GM12878 (cell line): ENCODE measurements at regions not wholly inside any gene's neighbourhood (a gene's known extent, or its start where the extent isn't known, plus 50 kb on each side); places are given as distances from the start of the nearest gene placed in this dataset.

Experiments used
- BMI1 ChIP-seq: fragments of 450-650 bp; IDR thresholded peaks from 2 replicates; pipeline ENCODE4 v1.6.1; 2016; ENCODE audit warnings: mild to moderate bottlenecking, moderate library complexity, borderline replicate concordance
- CEBPB ChIP-seq, 2 experiments: fragments of 150-350 bp in 1 of 2; IDR thresholded peaks; 2 replicates each; pipeline ENCODE4 v1.6.1; 2012 to 2014; ENCODE audit warnings: low read depth in 2 of 2, low read length in 2 of 2, borderline replicate concordance in 1 of 2, inconsistent platforms in 1 of 2
- CTCF ChIP-seq, 3 experiments: IDR thresholded peaks in 2 of 3; conservative IDR thresholded peaks in 1 of 3; 2 replicates each; pipeline ENCODE4 v1.5.1; 2011; ENCODE audit warnings: low read depth in 3 of 3, low read length in 3 of 3, mild to moderate bottlenecking in 3 of 3, control low read depth in 2 of 3, moderate library complexity in 2 of 3, inconsistent platforms in 1 of 3, mixed read lengths in 1 of 3; ENCODE audit not compliant: control insufficient read depth in 2 of 3, insufficient read depth in 1 of 3; ENCODE audit errors: extremely low read depth in 1 of 3
- EED ChIP-seq: sonication (generic); IDR thresholded peaks from 2 replicates; pipeline ENCODE4 v1.6.1; 2016; ENCODE audit warnings: antibody characterized with exemption, low read depth
- EP300 ChIP-seq, 2 experiments: fragments of 150-350 bp in 1 of 2; IDR thresholded peaks; 2 replicates each; pipeline ENCODE4 v1.6.1; 2011 to 2012; ENCODE audit warnings: low read depth in 2 of 2, low read length in 2 of 2, borderline replicate concordance in 1 of 2, improper control_type of control experiment in 1 of 2, inconsistent platforms in 1 of 2; ENCODE audit not compliant: control insufficient read depth in 1 of 2
- HDGF ChIP-seq: fragments of 450-650 bp; IDR thresholded peaks from 2 replicates; pipeline ENCODE4 v1.6.1; 2016; ENCODE audit warnings: antibody characterized with exemption
- MLLT1 ChIP-seq: fragments of 450-650 bp; IDR thresholded peaks from 2 replicates; pipeline ENCODE4 v1.6.1; 2016; ENCODE audit warnings: mild to moderate bottlenecking
- MXI1 ChIP-seq: fragments of 150-350 bp; IDR thresholded peaks from 2 replicates; pipeline ENCODE4 v1.6.1; 2011; ENCODE audit warnings: low read depth, mild to moderate bottlenecking, inconsistent platforms, low read length, improper control_type of control experiment
- NFIC ChIP-seq: IDR thresholded peaks from 2 replicates; pipeline ENCODE4 v1.6.1; 2012; ENCODE audit warnings: low read depth, mild to moderate bottlenecking, inconsistent platforms, low read length, moderate library complexity
- NR2C1 ChIP-seq: fragments of 450-650 bp; IDR thresholded peaks from 2 replicates; pipeline ENCODE4 v1.6.1; 2017; ENCODE audit warnings: antibody characterized with exemption, mild to moderate bottlenecking, moderate library complexity
- RBBP5 ChIP-seq: fragments of 200-600 bp; sonication (generic); conservative IDR thresholded peaks from 2 replicates; pipeline ENCODE4 v1.6.1; 2016
- SIN3A ChIP-seq: IDR thresholded peaks from 2 replicates; pipeline ENCODE4 v1.6.1; 2012; ENCODE audit warnings: low read depth, low read length, improper control_type of control experiment
- SMAD1 ChIP-seq: fragments of 450-650 bp; IDR thresholded peaks from 2 replicates; pipeline ENCODE4 v1.6.1; 2018; ENCODE audit warnings: mild to moderate bottlenecking, low read depth; ENCODE audit not compliant: partially characterized antibody
- SMC3 ChIP-seq: IDR thresholded peaks from 2 replicates; pipeline ENCODE4 v1.6.1; 2011; ENCODE audit warnings: low read length, improper control_type of control experiment, borderline replicate concordance
- TBL1XR1 ChIP-seq: IDR thresholded peaks from 2 replicates; pipeline ENCODE4 v1.6.1; 2012; ENCODE audit warnings: low read depth, low read length, improper control_type of control experiment
- TCF12 ChIP-seq: IDR thresholded peaks from 2 replicates; pipeline ENCODE4 v1.6.1; 2011; ENCODE audit warnings: low read depth, mild to moderate bottlenecking, low read length
- ZNF622 ChIP-seq: fragments of 450-650 bp; IDR thresholded peaks from 2 replicates; pipeline ENCODE4 v1.6.1; 2017; ENCODE audit warnings: mild to moderate bottlenecking, inconsistent platforms

- TF ChIP-seq SIN3A (no peak), SMAD1 (no peak), SMC3 (no peak), TBL1XR1 (no peak), NFIC (no peak), MXI1 (no peak), NR2C1 (no peak), CEBPB (IDR thresholded peaks at IDR 0.05; ENCODE audit: borderline replicate concordance in 1 of 2, low read depth in 2 of 2, low read length in 2 of 2) (no peak), MLLT1 (peak; percentile 90), EP300 (IDR thresholded peaks at IDR 0.05; ENCODE audit: borderline replicate concordance in 1 of 2, control insufficient read depth in 1 of 2, low read depth in 2 of 2, low read length in 2 of 2) (no peak), HDGF (0 out of 2 replicates have a peak, but pooled peaks have one; percentile 32), BMI1 (no peak), CTCF (IDR thresholded peaks at IDR 0.05 in 2 of 3, conservative IDR thresholded peaks at IDR 0.05 in 1 of 3; ENCODE audit: control insufficient read depth in 2 of 3, extremely low read depth in 1 of 3, insufficient read depth in 1 of 3, low read depth in 3 of 3, low read length in 3 of 3) (no peak), EED (no peak), ZNF622 (no peak), TCF12 (no peak), RBBP5 (no peak)
Observed at GRCh38 chr2:8416849-8417832, 264.7 kb upstream of the ID2 start (continued).
